ENCODE measurements at regions not wholly inside any gene's neighbourhood (a gene's known extent, or its start where the extent isn't known, plus 50 kb on each side); places are given as distances from the start of the nearest gene placed in this dataset.

- ChIA-PET POLR2A (ENCODE audit: unreplicated experiment) (no interaction called here), CTCF (no interaction called here)
- H3K4me3 ChIP-seq (ENCODE audit: insufficient read depth, low read depth, low read length), result no peak overlapping the region
- H2AK9ac ChIP-seq (replicated peaks; ENCODE audit: low read depth, low read length, poor library complexity), result no peak overlapping the region
- ATAC-seq (ENCODE audit: low read depth), result peak; percentile 49; the same call in 1 of the 2 replicates
- H3K27me3 ChIP-seq (ENCODE audit: control insufficient read depth, insufficient read depth, low read length), result no peaks in the 10 kb centered on the region; the same call in 1 of the 2 replicates
- no peak overlapping the region for H2AFZ ChIP-seq (replicated peaks; ENCODE audit: low read length, poor library complexity)
- no peak overlapping the region for H2BK120ac ChIP-seq (ENCODE audit: low read depth, low read length)
- no peak overlapping the region for H4K8ac ChIP-seq (ENCODE audit: low read depth in 2 of 2, low read length in 2 of 2)
- no peak for TF ChIP-seq RFX5 (IDR thresholded peaks at IDR 0.05; ENCODE audit: low read depth, low read length)
- no peak for TF ChIP-seq POLR2A (IDR thresholded peaks at IDR 0.05; ENCODE audit: low read depth, low read length)
- no peak for TF ChIP-seq SMC3 (IDR thresholded peaks at IDR 0.05; ENCODE audit: low read depth, low read length)
- no peak for TF ChIP-seq CEBPB (IDR thresholded peaks at IDR 0.05; ENCODE audit: low read depth, low read length)
- no peak for TF ChIP-seq MXI1 (IDR thresholded peaks at IDR 0.05; ENCODE audit: borderline replicate concordance, low read depth, low read length)
- TF ChIP-seq CHD1 (IDR thresholded peaks at IDR 0.05; ENCODE audit: low read depth, low read length), result no peak
- TF ChIP-seq FOS (IDR thresholded peaks at IDR 0.05; ENCODE audit: low read depth, low read length), result no peak
- no peak for TF ChIP-seq ELK1 (IDR thresholded peaks at IDR 0.05; ENCODE audit: borderline replicate concordance, low read depth, low read length)
- H3K27ac ChIP-seq (ENCODE audit: insufficient read depth, low read length), result no peak overlapping the region
- no peak overlapping the region for H3K14ac ChIP-seq (replicated peaks; ENCODE audit: low read depth, low read length)
- H3K9ac ChIP-seq (ENCODE audit: low read depth, low read length), result no peak overlapping the region
- H3K36me3 ChIP-seq (ENCODE audit: control insufficient read depth, insufficient read depth, low read length), result no peaks in the 10 kb centered on the region
- H3K9me1 ChIP-seq (ENCODE audit: insufficient read depth, low read length), result no peaks in the 10 kb centered on the region
- no TSS peak for BruUV-seq (replicated peaks)
- in situ Hi-C loops (cut with MboI; ENCODE audit: low sequenced_read_pairs) (no loop called here), intact Hi-C loops (cut with micrococcal nuclease) (no loop called here), dilution Hi-C loops (cut with HindIII; ENCODE audit: low sequenced_read_pairs, unreplicated experiment) (no loop called here)
- no peak overlapping the region for H2BK5ac ChIP-seq (ENCODE audit: low read depth, low read length, poor library complexity, severe bottlenecking)
- no CpG with 5 or more reads among the region's 4 CpGs for WGBS, 2 experiments (ENCODE audit: extremely low coverage in 2 of 2, insufficient read length in 1 of 2)
- H3K9me3 ChIP-seq (ENCODE audit: control insufficient read depth, insufficient read depth, low read length), result no peaks in the 10 kb centered on the region
- no peak overlapping the region for H4K5ac ChIP-seq (ENCODE audit: low read depth, low read length)
- H3K4me2 ChIP-seq (ENCODE audit: low read depth, low read length), result no peak overlapping the region
- DNase-seq, result no peak
- no peak overlapping the region; the same call in 1 of the 2 replicates for H3K18ac ChIP-seq (ENCODE audit: low read depth, low read length)
- no peak overlapping the region for H3K56ac ChIP-seq (ENCODE audit: extremely low read depth, insufficient read depth, low read length)
- no peak overlapping the region for H3K23ac ChIP-seq (ENCODE audit: low read depth, low read length)
- H4K20me1 ChIP-seq (ENCODE audit: insufficient read depth, low read length), result no peaks in the 10 kb centered on the region
- H3K4ac ChIP-seq (ENCODE audit: low read depth, low read length), result no peak overlapping the region
- no peak overlapping the region for H2BK15ac ChIP-seq (ENCODE audit: low read depth, low read length)
- H2BK20ac ChIP-seq (ENCODE audit: low read depth, low read length), result no peak overlapping the region
- H3K79me1 ChIP-seq (ENCODE audit: low read depth in 1 of 2, low read length in 2 of 2), result no peaks in the 10 kb centered on the region
- peaks cover 2% of the 10 kb centered on the region; the same call in 1 of the 2 replicates for H3K4me1 ChIP-seq (ENCODE audit: control insufficient read depth, insufficient read depth, low read length)
- no peak overlapping the region for H4K91ac ChIP-seq (ENCODE audit: insufficient read depth, low read depth, low read length)
- H2AK5ac ChIP-seq (ENCODE audit: low read depth, low read length), result no peak overlapping the region
Measured at GRCh38 chr9:108316066-108316465, 539.7 kb downstream of the ACTL7B start.
